Transverse colon (tissue), 3 donors: ENCODE measurements at regions not wholly inside any gene's neighbourhood (a gene's known extent, or its start where the extent isn't known, plus 50 kb on each side); places are given as distances from the start of the nearest gene placed in this dataset.

Experiments used
- EP300 ChIP-seq: sonication (generic); formaldehyde crosslinking; IDR thresholded peaks from one replicate; pipeline ENCODE4 v1.6.1; 2017; ENCODE audit warnings: antibody characterized with exemption, low read depth
- TF ChIP-seq, protein P1 (sequence below), 5 experiments: fragments of 200-600 bp in 3 of 5; fragments of 450-650 bp in 2 of 5; sonication (generic) in 3 of 5; IDR thresholded peaks; 1 replicate in 2 of 5; 2 replicates in 3 of 5; pipeline ENCODE4 v1.5.1; 2016 to 2017; ENCODE audit warnings: antibody characterized with exemption in 5 of 5, inconsistent platforms in 3 of 5, mild to moderate bottlenecking in 2 of 5, moderate library complexity in 1 of 5

GRCh38 chr14:79961197-79961596 lies 250.1 kb downstream of the DIO2 start:
- TF ChIP-seq, protein P1, sequence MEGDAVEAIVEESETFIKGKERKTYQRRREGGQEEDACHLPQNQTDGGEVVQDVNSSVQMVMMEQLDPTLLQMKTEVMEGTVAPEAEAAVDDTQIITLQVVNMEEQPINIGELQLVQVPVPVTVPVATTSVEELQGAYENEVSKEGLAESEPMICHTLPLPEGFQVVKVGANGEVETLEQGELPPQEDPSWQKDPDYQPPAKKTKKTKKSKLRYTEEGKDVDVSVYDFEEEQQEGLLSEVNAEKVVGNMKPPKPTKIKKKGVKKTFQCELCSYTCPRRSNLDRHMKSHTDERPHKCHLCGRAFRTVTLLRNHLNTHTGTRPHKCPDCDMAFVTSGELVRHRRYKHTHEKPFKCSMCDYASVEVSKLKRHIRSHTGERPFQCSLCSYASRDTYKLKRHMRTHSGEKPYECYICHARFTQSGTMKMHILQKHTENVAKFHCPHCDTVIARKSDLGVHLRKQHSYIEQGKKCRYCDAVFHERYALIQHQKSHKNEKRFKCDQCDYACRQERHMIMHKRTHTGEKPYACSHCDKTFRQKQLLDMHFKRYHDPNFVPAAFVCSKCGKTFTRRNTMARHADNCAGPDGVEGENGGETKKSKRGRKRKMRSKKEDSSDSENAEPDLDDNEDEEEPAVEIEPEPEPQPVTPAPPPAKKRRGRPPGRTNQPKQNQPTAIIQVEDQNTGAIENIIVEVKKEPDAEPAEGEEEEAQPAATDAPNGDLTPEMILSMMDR (IDR thresholded peaks at IDR 0.05) = no peak
- no peak for TF ChIP-seq EP300
